GM10266 (cell line): ENCODE measurements at regions not wholly inside any gene's neighbourhood (a gene's known extent, or its start where the extent isn't known, plus 50 kb on each side); places are given as distances from the start of the nearest gene placed in this dataset.

Source experiments
- DNase-seq: peaks from one replicate; pipeline ENCODE4 v3.0.0; 2012; ENCODE audit errors: extremely low spot score
- CTCF ChIP-seq: IDR thresholded peaks from 2 replicates; pipeline ENCODE4 v1.5.1; 2012; ENCODE audit warnings: mild to moderate bottlenecking, low read depth; ENCODE audit not compliant: control insufficient read depth, insufficient read depth; ENCODE audit errors: missing control alignments

GRCh38 chr2:150885236-150885635 lies 376.4 kb downstream of the RBM43 start:
- no peak for TF ChIP-seq CTCF
- no peak for DNase-seq

GRCh38 chr2:150883613-150883895 lies 378.1 kb downstream of the RBM43 start:
- DNase-seq: no peak
- no peak for TF ChIP-seq CTCF

GRCh38 chr2:150882751-150883612 lies 378.7 kb downstream of the RBM43 start:
- TF ChIP-seq CTCF: no peak

GRCh38 chr2:150880986-150881385 lies 380.7 kb downstream of the RBM43 start:
- TF ChIP-seq CTCF: no peak
- no peak for DNase-seq

More at GRCh38 chr2:150882751-150883612, 378.7 kb downstream of the RBM43 start:
- no peak for DNase-seq

GRCh38 chr2:150878356-150878755 lies 383.3 kb downstream of the RBM43 start:
- DNase-seq: no peak
- no peak for TF ChIP-seq CTCF

- no peak for DNase-seq
- TF ChIP-seq CTCF: no peak
Measured at GRCh38 chr2:150876251-150876950, 385.3 kb downstream of the RBM43 start.

GRCh38 chr2:150873396-150873772 lies 385.9 kb upstream of the RND3 start:
- TF ChIP-seq CTCF: no peak
- no peak for DNase-seq
